Suprapubic skin (tissue), 4 donors: ENCODE measurements at regions not wholly inside any gene's neighbourhood (a gene's known extent, or its start where the extent isn't known, plus 50 kb on each side); places are given as distances from the start of the nearest gene placed in this dataset.

ENCODE experiments used
- EP300 ChIP-seq: sonication (generic); formaldehyde crosslinking; IDR thresholded peaks from one replicate; pipeline ENCODE4 v1.6.1; 2017; ENCODE audit warnings: antibody characterized with exemption
- POLR2AphosphoS5 ChIP-seq, 3 donors: sonication (generic); formaldehyde crosslinking; IDR thresholded peaks; one replicate each; pipeline ENCODE4 v1.6.1; 2017; ENCODE audit warnings: antibody characterized with exemption in 3 of 3
- TF ChIP-seq, protein P1 (sequence below), 2 donors: fragments of 200-600 bp in 1 of 2; fragments of 450-650 bp in 1 of 2; sonication (generic) in 1 of 2; IDR thresholded peaks; one replicate each; pipeline ENCODE4 v1.5.1; 2016 to 2019; ENCODE audit warnings: antibody characterized with exemption in 2 of 2, mild to moderate bottlenecking in 1 of 2, moderate library complexity in 1 of 2

DNA sequence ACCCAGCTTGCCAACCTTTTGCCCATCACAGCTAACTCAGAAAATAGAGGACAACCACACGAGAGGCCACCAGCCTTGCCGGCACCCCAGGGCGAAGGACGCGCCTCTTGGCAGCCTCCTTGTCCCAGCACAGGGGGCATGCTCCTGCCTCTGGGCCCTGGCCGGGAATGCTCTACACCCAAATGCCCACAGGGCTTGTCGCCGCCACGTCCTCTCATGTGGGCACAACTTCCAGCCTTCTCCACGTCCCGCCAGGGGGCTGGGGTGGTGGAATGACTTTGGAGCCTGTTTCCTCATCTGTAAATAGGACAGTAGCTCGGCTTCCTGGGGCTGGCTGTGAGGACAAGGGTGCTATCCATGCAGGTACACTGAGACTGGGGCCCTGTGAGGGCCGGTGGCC lies 152.4 kb upstream of the MLN start:
- TF ChIP-seq POLR2AphosphoS5 (IDR thresholded peaks at IDR 0.05), result no peak
- TF ChIP-seq, protein P1, sequence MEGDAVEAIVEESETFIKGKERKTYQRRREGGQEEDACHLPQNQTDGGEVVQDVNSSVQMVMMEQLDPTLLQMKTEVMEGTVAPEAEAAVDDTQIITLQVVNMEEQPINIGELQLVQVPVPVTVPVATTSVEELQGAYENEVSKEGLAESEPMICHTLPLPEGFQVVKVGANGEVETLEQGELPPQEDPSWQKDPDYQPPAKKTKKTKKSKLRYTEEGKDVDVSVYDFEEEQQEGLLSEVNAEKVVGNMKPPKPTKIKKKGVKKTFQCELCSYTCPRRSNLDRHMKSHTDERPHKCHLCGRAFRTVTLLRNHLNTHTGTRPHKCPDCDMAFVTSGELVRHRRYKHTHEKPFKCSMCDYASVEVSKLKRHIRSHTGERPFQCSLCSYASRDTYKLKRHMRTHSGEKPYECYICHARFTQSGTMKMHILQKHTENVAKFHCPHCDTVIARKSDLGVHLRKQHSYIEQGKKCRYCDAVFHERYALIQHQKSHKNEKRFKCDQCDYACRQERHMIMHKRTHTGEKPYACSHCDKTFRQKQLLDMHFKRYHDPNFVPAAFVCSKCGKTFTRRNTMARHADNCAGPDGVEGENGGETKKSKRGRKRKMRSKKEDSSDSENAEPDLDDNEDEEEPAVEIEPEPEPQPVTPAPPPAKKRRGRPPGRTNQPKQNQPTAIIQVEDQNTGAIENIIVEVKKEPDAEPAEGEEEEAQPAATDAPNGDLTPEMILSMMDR (IDR thresholded peaks at IDR 0.05), result no peak
- TF ChIP-seq EP300, result no peak
